ENCODE measurements at regions not wholly inside any gene's neighbourhood (a gene's known extent, or its start where the extent isn't known, plus 50 kb on each side); places are given as distances from the start of the nearest gene placed in this dataset.
"Not testable (repeated sequence)": the region's sequence is repeated elsewhere in the genome, so short reads cannot be mapped to it uniquely, and the experiment has no call there.

DNA sequence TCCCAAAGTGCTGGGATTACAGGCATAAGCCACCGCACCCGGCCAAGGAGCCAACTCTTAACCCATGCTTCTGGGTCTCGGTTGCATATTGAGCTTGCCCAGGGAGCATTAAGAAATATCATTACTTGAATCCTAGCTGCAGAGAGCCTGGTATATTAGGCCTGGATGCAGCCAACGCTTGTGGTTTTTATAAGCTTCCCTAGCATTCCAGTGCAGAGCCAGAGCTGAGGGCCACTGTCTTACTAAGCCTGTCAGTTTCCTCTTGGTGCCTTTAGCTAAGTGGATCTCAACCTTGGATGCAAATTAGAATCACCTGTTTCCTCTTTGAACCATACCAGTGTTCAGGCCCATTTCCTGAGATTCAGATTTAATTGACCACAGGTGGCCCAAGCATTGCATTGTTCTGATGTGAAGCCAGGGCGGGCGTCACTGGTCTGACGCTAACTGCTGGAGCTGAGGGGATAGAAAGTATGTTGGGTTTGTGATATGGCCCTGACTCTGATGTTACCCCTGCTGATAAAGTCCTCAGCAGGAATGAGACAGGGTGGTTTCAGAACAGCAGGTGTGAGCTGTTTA is 76.3 kb downstream of the BTBD3 start:
- H3K27me3 ChIP-seq = no peaks in the 10 kb centered on the region
- no peak for DNase-seq (ENCODE audit: low spot score)
- TF ChIP-seq, protein P1, sequence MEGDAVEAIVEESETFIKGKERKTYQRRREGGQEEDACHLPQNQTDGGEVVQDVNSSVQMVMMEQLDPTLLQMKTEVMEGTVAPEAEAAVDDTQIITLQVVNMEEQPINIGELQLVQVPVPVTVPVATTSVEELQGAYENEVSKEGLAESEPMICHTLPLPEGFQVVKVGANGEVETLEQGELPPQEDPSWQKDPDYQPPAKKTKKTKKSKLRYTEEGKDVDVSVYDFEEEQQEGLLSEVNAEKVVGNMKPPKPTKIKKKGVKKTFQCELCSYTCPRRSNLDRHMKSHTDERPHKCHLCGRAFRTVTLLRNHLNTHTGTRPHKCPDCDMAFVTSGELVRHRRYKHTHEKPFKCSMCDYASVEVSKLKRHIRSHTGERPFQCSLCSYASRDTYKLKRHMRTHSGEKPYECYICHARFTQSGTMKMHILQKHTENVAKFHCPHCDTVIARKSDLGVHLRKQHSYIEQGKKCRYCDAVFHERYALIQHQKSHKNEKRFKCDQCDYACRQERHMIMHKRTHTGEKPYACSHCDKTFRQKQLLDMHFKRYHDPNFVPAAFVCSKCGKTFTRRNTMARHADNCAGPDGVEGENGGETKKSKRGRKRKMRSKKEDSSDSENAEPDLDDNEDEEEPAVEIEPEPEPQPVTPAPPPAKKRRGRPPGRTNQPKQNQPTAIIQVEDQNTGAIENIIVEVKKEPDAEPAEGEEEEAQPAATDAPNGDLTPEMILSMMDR (IDR thresholded peaks at IDR 0.05; ENCODE audit: poor library complexity) = no peak
- TF ChIP-seq EZH2phosphoT487 (IDR thresholded peaks at IDR 0.05; ENCODE audit: low read depth, severe bottlenecking, unreplicated experiment) = no peak
- no peak for TF ChIP-seq EZH2 (IDR thresholded peaks at IDR 0.05; ENCODE audit: borderline replicate concordance)
- H4K20me1 ChIP-seq (ENCODE audit: insufficient read depth, poor library complexity, severe bottlenecking) = no peaks in the 10 kb centered on the region
- no peak overlapping the region for H2AFZ ChIP-seq
- WGBS (ENCODE audit: low lambda C conversion rate, missing lambda C conversion rate) = 63% methylated on average over 7 of the region's 7 CpGs
- H3K4me1 ChIP-seq (ENCODE audit: insufficient read depth) = peaks cover 4% of the 10 kb centered on the region
- H3K79me2 ChIP-seq = no peaks in the 10 kb centered on the region
- no peak overlapping the region for H3K27ac ChIP-seq
- H3K4me3 ChIP-seq = no peak overlapping the region
- no peaks in the 10 kb centered on the region for H3K36me3 ChIP-seq (replicated peaks; ENCODE audit: insufficient read depth, low read depth)
- no peak overlapping the region for H3K4me2 ChIP-seq
- H3K9me2 ChIP-seq (replicated peaks; ENCODE audit: insufficient read depth) = no peaks in the 10 kb centered on the region
- no peaks in the 10 kb centered on the region for H3K9me3 ChIP-seq (ENCODE audit: low read depth)

DNA sequence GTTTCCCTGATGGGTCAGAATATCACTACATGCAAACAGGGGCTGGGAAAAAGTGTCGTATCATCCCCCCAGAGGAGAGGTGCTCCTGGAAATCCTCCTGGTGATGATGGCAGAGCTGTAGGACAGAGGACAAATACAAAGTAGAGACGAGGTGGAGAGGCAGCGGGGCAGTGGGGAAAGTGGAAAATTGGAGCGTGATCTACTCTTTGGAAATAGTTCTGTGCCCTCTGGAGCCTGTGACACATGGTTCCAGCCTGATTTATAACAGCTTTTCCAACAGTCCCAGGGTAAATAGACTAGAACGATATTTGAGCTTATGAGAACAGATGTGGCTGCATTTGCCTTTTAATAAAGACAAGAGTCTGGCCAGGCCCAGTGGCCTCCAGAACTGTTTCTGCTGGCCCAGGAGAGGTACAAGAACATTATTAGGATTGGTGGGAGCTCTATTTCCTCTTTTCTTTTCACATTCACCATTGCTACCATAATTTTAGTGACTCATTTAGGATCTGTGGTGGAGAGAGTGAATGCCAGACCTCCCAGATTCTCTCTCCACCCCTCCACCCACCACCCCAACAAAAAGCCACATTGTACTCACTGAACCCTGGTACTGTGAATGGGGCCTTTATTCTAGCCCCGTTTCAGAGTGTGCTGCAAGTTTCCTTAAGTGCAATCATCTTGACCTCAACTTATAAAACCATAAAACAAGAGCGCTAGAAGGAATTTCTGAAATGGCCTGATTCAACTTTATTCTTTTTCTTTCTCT is 78.3 kb downstream of the BTBD3 start:
- H3K9me3 ChIP-seq (ENCODE audit: low read depth) = no peaks in the 10 kb centered on the region
- no peaks in the 10 kb centered on the region for H3K9me2 ChIP-seq (replicated peaks; ENCODE audit: insufficient read depth)
- no peaks in the 10 kb centered on the region for H3K27me3 ChIP-seq
- no peaks in the 10 kb centered on the region for H3K79me2 ChIP-seq
- H2AFZ ChIP-seq = no peak overlapping the region
- H4K20me1 ChIP-seq (ENCODE audit: insufficient read depth, poor library complexity, severe bottlenecking) = no peaks in the 10 kb centered on the region
- no peaks in the 10 kb centered on the region for H3K36me3 ChIP-seq (replicated peaks; ENCODE audit: insufficient read depth, low read depth)
- no peak overlapping the region for H3K4me2 ChIP-seq
- no peak overlapping the region for H3K4me3 ChIP-seq
- no peak for TF ChIP-seq EZH2phosphoT487 (IDR thresholded peaks at IDR 0.05; ENCODE audit: low read depth, severe bottlenecking, unreplicated experiment)
- TF ChIP-seq EZH2 (IDR thresholded peaks at IDR 0.05; ENCODE audit: borderline replicate concordance) = no peak
- no peak overlapping the region for H3K27ac ChIP-seq
- 80% methylated on average over 7 of the region's 7 CpGs for WGBS (ENCODE audit: low lambda C conversion rate, missing lambda C conversion rate)
- H3K4me1 ChIP-seq (ENCODE audit: insufficient read depth) = peaks cover 4% of the 10 kb centered on the region
- DNase-seq (ENCODE audit: low spot score) = no peak

DNA sequence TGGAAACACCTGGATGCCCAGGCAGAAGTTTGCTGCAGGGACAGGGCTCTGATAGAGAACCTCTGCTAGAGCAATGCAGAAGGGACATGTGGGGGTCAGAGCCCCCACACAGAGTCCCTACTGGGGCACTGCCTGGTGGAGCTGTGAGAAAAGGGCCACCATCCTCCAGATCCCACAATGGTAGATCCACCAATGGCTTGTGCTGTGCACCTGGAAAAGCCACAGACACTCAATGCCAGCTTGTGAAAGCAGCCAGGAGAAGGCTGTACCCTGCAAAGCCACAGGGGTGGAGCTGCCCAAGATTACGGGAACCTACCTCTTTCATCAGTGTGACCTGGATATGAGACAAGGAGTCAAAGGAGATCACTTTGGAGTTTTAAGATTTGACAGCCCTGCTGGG is 87.1 kb downstream of the BTBD3 start:
- not testable (repeated sequence) for H3K36me3 ChIP-seq (replicated peaks; ENCODE audit: insufficient read depth, low read depth); H3K79me2 ChIP-seq; H3K4me2 ChIP-seq; H3K9me2 ChIP-seq (replicated peaks; ENCODE audit: insufficient read depth); H3K4me3 ChIP-seq; H3K9me3 ChIP-seq (ENCODE audit: low read depth); H2AFZ ChIP-seq; H3K4me1 ChIP-seq (ENCODE audit: insufficient read depth); H4K20me1 ChIP-seq (ENCODE audit: insufficient read depth, poor library complexity, severe bottlenecking); H3K27ac ChIP-seq; DNase-seq (ENCODE audit: low spot score); H3K27me3 ChIP-seq
- 100% methylated on average over 1 of the region's 1 CpG for WGBS (ENCODE audit: low lambda C conversion rate, missing lambda C conversion rate)

DNA sequence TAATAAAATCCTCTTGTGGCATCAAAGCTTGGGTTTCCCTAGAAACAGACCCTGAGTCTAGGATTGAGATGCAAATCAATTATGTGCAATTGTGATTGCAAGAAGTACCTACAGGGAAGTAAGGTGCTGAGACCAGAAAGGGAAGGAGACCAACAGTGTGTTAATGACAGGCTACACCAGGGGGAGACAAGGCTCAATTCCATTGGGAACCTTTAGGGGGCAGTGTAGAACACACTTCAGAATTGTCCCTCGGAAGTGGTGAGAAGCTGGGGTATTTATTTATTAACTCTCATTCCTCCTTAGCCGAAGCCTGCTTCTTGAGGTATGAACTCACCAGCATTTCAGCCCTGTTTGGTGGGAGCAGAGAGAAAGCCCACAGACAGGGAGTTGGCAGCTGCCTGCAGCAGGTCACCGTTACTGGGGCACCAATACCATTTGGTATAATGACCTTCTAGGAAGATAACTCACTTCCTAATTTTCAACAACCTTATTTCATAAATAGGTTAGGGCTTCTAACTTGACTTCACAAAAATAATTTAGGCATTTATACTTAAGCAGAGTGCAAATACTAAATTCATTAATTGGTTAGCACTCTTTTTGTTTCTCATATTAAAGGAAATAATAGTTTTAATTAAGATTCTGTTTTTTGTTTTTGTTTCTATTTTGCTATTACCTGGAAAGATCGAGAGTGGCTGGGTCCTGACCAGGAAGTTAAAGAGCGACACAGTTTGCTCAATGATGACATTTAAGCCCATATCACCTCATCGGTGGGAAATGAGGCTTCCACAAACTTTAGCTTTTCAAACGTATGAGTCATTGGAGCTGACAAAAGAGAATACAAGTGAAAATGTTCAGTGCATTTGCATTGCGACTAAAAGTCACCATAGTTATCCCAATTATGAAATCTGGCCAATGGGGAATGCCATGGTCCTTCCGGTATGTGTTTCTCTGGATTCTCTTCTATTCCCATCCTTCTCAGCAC is 94.8 kb downstream of the BTBD3 start:
- no peaks in the 10 kb centered on the region for H3K36me3 ChIP-seq (replicated peaks; ENCODE audit: insufficient read depth, low read depth)
- no peaks in the 10 kb centered on the region for H3K4me1 ChIP-seq (ENCODE audit: insufficient read depth)
- no peak for TF ChIP-seq EZH2phosphoT487 (IDR thresholded peaks at IDR 0.05; ENCODE audit: low read depth, severe bottlenecking, unreplicated experiment)
- TF ChIP-seq, protein P1 (IDR thresholded peaks at IDR 0.05; ENCODE audit: poor library complexity) = peak; percentile 59
- no peak overlapping the region for H3K4me2 ChIP-seq
- no peaks in the 10 kb centered on the region for H3K9me3 ChIP-seq (ENCODE audit: low read depth)
- no peaks in the 10 kb centered on the region for H3K79me2 ChIP-seq
- peak; percentile 55 for DNase-seq (ENCODE audit: low spot score)
- no peak overlapping the region for H2AFZ ChIP-seq
- 77% methylated on average over 9 of the region's 9 CpGs for WGBS (ENCODE audit: low lambda C conversion rate, missing lambda C conversion rate)
- H3K27me3 ChIP-seq = no peaks in the 10 kb centered on the region
- no peaks in the 10 kb centered on the region for H4K20me1 ChIP-seq (ENCODE audit: insufficient read depth, poor library complexity, severe bottlenecking)
- no peak overlapping the region for H3K27ac ChIP-seq
- no peaks in the 10 kb centered on the region for H3K9me2 ChIP-seq (replicated peaks; ENCODE audit: insufficient read depth)
- no peak overlapping the region for H3K4me3 ChIP-seq

Measured in hepatocyte (in vitro differentiated cells).